ENCODE measurements at regions not wholly inside any gene's neighbourhood (a gene's known extent, or its start where the extent isn't known, plus 50 kb on each side); places are given as distances from the start of the nearest gene placed in this dataset.

GRCh38 chr13:27367570-27367969 is 56.8 kb upstream of the GTF3A start:
- TF ChIP-seq JUND (IDR thresholded peaks at IDR 0.05; ENCODE audit: low read depth, low read length) (no peak), CHD2 (IDR thresholded peaks at IDR 0.05; ENCODE audit: borderline replicate concordance, low read depth, low read length) (no peak), NR2C2 (IDR thresholded peaks at IDR 0.05; ENCODE audit: borderline replicate concordance, control insufficient read depth, insufficient read length, low read depth) (no peak), CTCF (IDR thresholded peaks at IDR 0.05 in 2 of 3, conservative IDR thresholded peaks at IDR 0.05 in 1 of 3; ENCODE audit: control insufficient read depth in 2 of 3, extremely low read depth in 1 of 3, insufficient read depth in 1 of 3, low read depth in 3 of 3, low read length in 3 of 3) (no peak), ZNF274 (IDR thresholded peaks at IDR 0.05; ENCODE audit: insufficient read depth, insufficient read length) (no peak), ZNF622 (IDR thresholded peaks at IDR 0.05) (no peak), RAD21 (IDR thresholded peaks at IDR 0.05; ENCODE audit: insufficient read depth, low read depth, low read length) (no peak), FOS (IDR thresholded peaks at IDR 0.05; ENCODE audit: borderline replicate concordance, extremely low read depth, insufficient read length) (no peak)
